ENCODE measurements at regions not wholly inside any gene's neighbourhood (a gene's known extent, or its start where the extent isn't known, plus 50 kb on each side); places are given as distances from the start of the nearest gene placed in this dataset.

- TF ChIP-seq CTBP2 (IDR thresholded peaks at IDR 0.05; ENCODE audit: borderline replicate concordance, insufficient read depth, insufficient read length, low read length), result no peak
These were observed 180.6 kb upstream of the TMTC4 start (continued) for GRCh38 chr13:100855151-100855550.
